GM12892 (cell line): ENCODE measurements at regions not wholly inside any gene's neighbourhood (a gene's known extent, or its start where the extent isn't known, plus 50 kb on each side); places are given as distances from the start of the nearest gene placed in this dataset.

ENCODE experiments used
- DNase-seq: peaks from one replicate; pipeline ENCODE4 v3.0.0; 2011; ENCODE audit not compliant: insufficient read length
- FAIRE-seq: peaks from 2 replicates; lab custom pipeline; 2011; peaks lifted over from hg19 to GRCh38; lab: Jason Lieb, UNC
- POLR2A ChIP-seq: IDR thresholded peaks from 2 replicates; pipeline ENCODE4 v1.6.1; 2011; ENCODE audit warnings: low read depth, low read length, control low read depth
- POLR2AphosphoS5 ChIP-seq: IDR thresholded peaks from 2 replicates; pipeline ENCODE4 v1.6.1; 2011; ENCODE audit warnings: low read depth, low read length, control low read depth
- TAF1 ChIP-seq: IDR thresholded peaks from 2 replicates; pipeline ENCODE4 v1.6.1; 2011; ENCODE audit warnings: low read depth, mild to moderate bottlenecking, control low read depth, low read length, borderline replicate concordance

GRCh38 chr16:64627781-64628180, 494.1 kb downstream of the CDH11 start:
- TF ChIP-seq POLR2AphosphoS5 = no peak
- no peak for TF ChIP-seq TAF1
- TF ChIP-seq POLR2A = no peak
- FAIRE-seq = no peak
- DNase-seq = no peak

DNA sequence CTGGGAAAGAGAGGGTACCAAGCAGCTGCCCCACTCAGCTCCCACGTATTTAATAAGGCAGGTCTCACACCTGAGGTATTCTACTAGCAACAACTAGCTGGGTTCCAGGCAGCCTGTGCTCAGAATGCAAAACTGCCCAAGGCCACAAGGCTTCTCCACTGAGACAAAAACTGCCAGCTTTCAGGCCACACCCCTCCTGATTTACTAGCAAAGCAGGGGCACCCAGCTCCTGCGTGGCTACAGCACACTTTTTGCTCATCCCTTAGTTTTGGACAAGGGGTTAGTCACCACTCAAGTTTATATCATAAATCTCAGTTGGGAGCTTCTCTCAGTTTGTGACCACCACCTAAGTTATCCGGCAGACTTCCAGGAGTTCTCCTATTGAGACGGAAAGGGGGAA, 494.6 kb downstream of the CDH11 start:
- DNase-seq (no peak), FAIRE-seq (no peak)
- no peak for TF ChIP-seq POLR2AphosphoS5
- TF ChIP-seq POLR2A = no peak
- no peak for TF ChIP-seq TAF1

DNA sequence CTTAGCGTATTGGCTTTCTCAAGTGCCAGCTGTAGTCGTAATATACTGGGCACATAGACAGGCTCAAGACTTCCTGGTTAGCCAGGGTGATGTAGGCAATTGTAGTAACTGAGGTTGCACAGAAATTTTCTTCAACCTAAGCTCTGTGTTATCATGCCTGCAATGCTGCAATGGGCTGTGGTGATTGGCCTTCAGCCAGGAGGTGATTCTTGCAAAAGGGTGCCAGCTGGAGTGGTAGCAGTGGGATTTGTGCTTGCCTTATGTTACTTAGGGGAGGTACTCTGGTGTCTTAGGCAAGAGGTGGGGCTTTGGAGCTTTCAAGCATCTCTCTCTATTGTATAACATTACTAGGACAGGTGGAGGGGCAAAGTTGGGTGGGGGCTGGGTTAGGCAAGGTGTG, 495.1 kb downstream of the CDH11 start:
- FAIRE-seq = no peak
- TF ChIP-seq POLR2A = no peak
- TF ChIP-seq POLR2AphosphoS5 = no peak
- no peak for TF ChIP-seq TAF1
- DNase-seq = no peak

DNA sequence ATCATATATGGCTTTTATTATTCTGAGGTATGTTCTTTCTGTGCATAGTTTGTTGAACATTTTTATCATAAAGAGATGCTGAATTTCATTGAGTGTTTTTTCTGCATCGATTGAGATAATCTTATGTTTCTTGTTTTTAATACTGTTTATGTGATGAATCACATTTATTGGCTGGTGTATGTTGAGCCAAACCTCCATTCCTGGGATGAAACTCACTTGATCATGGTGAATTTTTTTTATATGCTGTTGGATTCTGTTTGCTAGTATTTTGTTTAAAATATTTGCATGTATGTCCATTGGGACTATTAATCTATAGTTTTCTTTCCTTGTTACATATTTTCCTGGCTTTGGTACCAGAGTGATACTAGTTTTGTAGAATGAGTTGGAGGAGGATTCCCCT, 500.2 kb downstream of the CDH11 start:
- TF ChIP-seq TAF1 = no peak
- TF ChIP-seq POLR2AphosphoS5 = no peak
- no peak for TF ChIP-seq POLR2A
- no peak for DNase-seq

GRCh38 chr16:64617836-64618476, 503.9 kb downstream of the CDH11 start:
- TF ChIP-seq POLR2A = no peak
- no peak for TF ChIP-seq TAF1
- no peak for TF ChIP-seq POLR2AphosphoS5
- DNase-seq = no peak

More for the DNA sequence above, 500.2 kb downstream of the CDH11 start:
- no peak for FAIRE-seq

GRCh38 chr16:64615630-64616280, 506.1 kb downstream of the CDH11 start:
- FAIRE-seq (no peak), DNase-seq (no peak)
- TF ChIP-seq TAF1 (no peak), POLR2AphosphoS5 (no peak), POLR2A (no peak)

More at GRCh38 chr16:64617836-64618476, 503.9 kb downstream of the CDH11 start:
- no peak for FAIRE-seq

DNA sequence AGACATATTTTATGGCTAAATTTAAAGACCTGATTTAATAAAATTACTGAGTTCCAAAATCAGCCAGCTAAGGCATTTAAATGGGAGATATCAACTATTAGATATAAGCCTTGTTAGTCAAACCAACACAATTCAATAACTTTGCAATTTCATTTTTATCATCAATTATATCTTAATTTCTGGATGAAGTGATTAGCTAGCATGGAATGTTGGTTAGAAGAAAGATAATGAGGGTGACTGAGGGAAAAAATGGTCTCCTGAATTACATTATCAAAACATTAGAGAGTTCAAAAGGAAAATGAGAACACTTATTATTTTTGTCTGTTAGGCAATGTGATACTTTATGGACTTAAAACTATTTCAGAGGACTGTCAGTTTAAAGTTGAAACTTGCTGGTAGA, 525.7 kb downstream of the CDH11 start:
- TF ChIP-seq TAF1 (no peak), POLR2A (no peak), POLR2AphosphoS5 (no peak)
- DNase-seq (no peak), FAIRE-seq (no peak)

GRCh38 chr16:64590513-64590912, 531.4 kb downstream of the CDH11 start:
- FAIRE-seq (no peak), DNase-seq (no peak)
- TF ChIP-seq POLR2A (no peak), POLR2AphosphoS5 (no peak), TAF1 (no peak)

- DNase-seq (no peak), FAIRE-seq (no peak)
- TF ChIP-seq TAF1 = no peak
- no peak for TF ChIP-seq POLR2AphosphoS5
- no peak for TF ChIP-seq POLR2A
These were observed 532.0 kb downstream of the CDH11 start for GRCh38 chr16:64589836-64590235.

DNA sequence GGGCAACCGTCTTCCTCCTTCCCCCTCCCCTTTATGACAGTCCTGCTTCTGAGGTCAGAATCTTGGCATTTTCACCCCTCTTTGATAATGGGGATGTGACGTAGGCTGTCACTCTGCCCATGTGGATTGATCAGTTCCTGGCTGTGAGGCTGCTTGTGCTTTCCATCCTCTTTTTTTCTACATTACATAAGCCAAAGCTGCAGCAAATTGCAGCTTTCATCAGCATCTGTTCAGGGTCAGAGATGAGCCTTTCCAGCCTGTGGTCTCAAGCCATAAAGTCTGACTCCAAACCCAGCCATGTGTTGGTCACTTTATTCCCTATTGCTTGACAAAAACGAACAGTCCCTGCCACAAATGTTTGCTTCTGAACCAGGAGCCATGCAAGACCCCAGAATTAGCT, 535.1 kb downstream of the CDH11 start:
- DNase-seq (no peak), FAIRE-seq (no peak)
- TF ChIP-seq TAF1 = no peak
- TF ChIP-seq POLR2A = no peak
- no peak for TF ChIP-seq POLR2AphosphoS5

DNA sequence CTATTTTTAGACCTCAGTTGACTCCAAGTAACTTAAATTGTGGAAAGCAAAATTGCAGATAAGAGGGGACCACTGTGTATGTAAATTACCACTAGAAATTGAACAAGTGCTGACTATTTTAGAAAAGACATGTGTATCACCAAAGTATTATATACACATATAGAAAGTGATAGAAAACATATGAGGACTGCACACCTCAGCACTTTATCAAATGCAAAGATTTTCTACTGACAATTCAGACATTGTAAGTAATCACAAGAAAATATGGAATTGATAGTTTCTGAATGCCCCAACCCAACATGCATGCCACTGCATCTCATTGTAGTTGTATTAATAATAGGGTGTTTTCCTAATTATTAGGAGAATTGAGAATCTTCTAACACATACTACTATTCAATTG, 536.5 kb downstream of the CDH11 start:
- no peak for FAIRE-seq
- no peak for TF ChIP-seq POLR2AphosphoS5
- no peak for TF ChIP-seq POLR2A
- no peak for TF ChIP-seq TAF1

DNA sequence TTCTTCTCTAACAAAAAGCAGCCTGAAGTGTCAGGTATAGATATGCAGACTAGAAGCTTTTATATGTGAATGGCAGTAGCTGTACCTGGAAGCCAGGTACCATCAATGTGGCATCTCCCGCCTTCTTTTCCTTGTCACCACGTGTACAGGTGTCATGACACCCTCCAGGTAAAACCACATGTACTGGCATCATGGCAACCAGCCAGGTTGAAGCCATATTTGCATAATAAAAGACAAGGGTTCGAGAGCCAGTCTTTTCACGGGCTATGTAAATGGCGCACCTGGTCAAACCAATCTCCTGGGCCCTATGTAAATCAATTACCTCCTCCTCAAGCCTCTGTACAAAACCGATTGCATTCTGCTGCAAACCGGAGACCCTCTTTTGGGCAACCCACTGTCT, 541.3 kb downstream of the CDH11 start:
- DNase-seq (no peak), FAIRE-seq (no peak)
- TF ChIP-seq TAF1 (no peak), POLR2A (no peak), POLR2AphosphoS5 (no peak)

More for the DNA sequence above, 536.5 kb downstream of the CDH11 start:
- no peak for DNase-seq
